Activated gamma-delta T cell treated with anti-CD3 and anti-CD28 coated beads, Interleukin-2, amount 50 U/mL, for 16 hours (primary cell): ENCODE measurements at regions not wholly inside any gene's neighbourhood (a gene's known extent, or its start where the extent isn't known, plus 50 kb on each side); places are given as distances from the start of the nearest gene placed in this dataset.
"Not testable (repeated sequence)": the region's sequence is repeated elsewhere in the genome, so short reads cannot be mapped to it uniquely, and the experiment has no call there.

Experiments used
- DNase-seq: peaks from one replicate; pipeline ENCODE4 v3.0.0-alpha.2; 2020; ENCODE audit warnings: low read depth

GRCh38 chr2:16200554-16201193 is 260.3 kb downstream of the MYCN start:
- no peak for DNase-seq

- DNase-seq: no peak
Observed at GRCh38 chr2:16199882-16200553, 259.7 kb downstream of the MYCN start.

GRCh38 chr2:16199241-16199640 is 258.9 kb downstream of the MYCN start:
- DNase-seq: not testable (repeated sequence)

GRCh38 chr2:16198166-16198912 is 258.0 kb downstream of the MYCN start:
- no peak for DNase-seq

- no peak for DNase-seq
Observed at GRCh38 chr2:16197504-16198147, 257.3 kb downstream of the MYCN start.

- DNase-seq: no peak
Observed at GRCh38 chr2:16196687-16197503, 256.5 kb downstream of the MYCN start.

- DNase-seq: no peak
Observed at GRCh38 chr2:16195681-16196070, 255.3 kb downstream of the MYCN start.

GRCh38 chr2:16194931-16195680 is 254.8 kb downstream of the MYCN start:
- no peak for DNase-seq

GRCh38 chr2:16194530-16194929 is 254.2 kb downstream of the MYCN start:
- DNase-seq: no peak

- no peak for DNase-seq
Observed at GRCh38 chr2:16194096-16194390, 253.7 kb downstream of the MYCN start.

GRCh38 chr2:16192416-16193216 is 252.3 kb downstream of the MYCN start:
- DNase-seq: no peak

- no peak for DNase-seq
Observed at GRCh38 chr2:16191431-16192200, 251.3 kb downstream of the MYCN start.

- DNase-seq: no peak
Observed at GRCh38 chr2:16190446-16191270, 250.3 kb downstream of the MYCN start.

- no peak for DNase-seq
Observed at GRCh38 chr2:16189836-16190160, 249.4 kb downstream of the MYCN start.

- no peak for DNase-seq
Observed at GRCh38 chr2:16189029-16189835, 248.9 kb downstream of the MYCN start.

- DNase-seq: no peak
Observed at GRCh38 chr2:16188261-16188890, 248.0 kb downstream of the MYCN start.

GRCh38 chr2:16187482-16187817 is 247.1 kb downstream of the MYCN start:
- DNase-seq: no peak
